ENCODE measurements at regions not wholly inside any gene's neighbourhood (a gene's known extent, or its start where the extent isn't known, plus 50 kb on each side); places are given as distances from the start of the nearest gene placed in this dataset.

DNA sequence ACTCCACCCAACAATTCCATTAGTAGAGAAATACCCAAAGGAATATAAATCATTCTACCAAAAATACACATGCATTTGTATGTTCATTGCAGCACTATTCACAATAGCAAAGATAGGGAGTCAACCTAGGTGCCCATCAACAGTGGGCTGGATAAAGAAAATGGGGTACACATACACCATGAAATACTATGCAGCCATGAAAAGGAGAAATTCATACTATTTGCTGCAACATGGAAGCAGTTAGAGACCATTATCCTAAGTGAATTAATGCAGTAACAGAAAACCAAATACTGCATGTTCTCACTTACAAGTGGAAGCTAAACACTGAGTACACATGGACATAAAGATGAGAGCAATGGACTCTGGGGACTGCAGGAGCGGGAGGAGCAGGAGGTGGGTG, 72.4 kb upstream of the MBOAT1 start:
- TF ChIP-seq POLR2A (IDR thresholded peaks at IDR 0.05; ENCODE audit: low read depth, low read length) (no peak), POLR2AphosphoS5 (IDR thresholded peaks at IDR 0.05; ENCODE audit: low read depth, low read length) (no peak)
